Uterus (tissue), 3 donors: ENCODE measurements at regions not wholly inside any gene's neighbourhood (a gene's known extent, or its start where the extent isn't known, plus 50 kb on each side); places are given as distances from the start of the nearest gene placed in this dataset.

Experiments
- DNase-seq, 2 donors: peaks; one replicate each; pipeline ENCODE4 v3.0.0-alpha.2; 2019 to 2020
- H3K27ac ChIP-seq, 2 donors: fragments of 200-600 bp; sonication (generic); 1 replicate in 1 of 2; 2 replicates in 1 of 2; pipeline ENCODE4 v1.5.1; 2016 to 2018
- H3K27me3 ChIP-seq, 2 donors: fragments of 200-600 bp; sonication (generic); one replicate each; pipeline ENCODE4 v1.5.1; 2018 to 2019; ENCODE audit warnings: control low read depth in 1 of 2
- H3K36me3 ChIP-seq, 2 donors: fragments of 200-600 bp; sonication (generic); one replicate each; pipeline ENCODE4 v1.5.1; 2019; ENCODE audit warnings: control low read depth in 1 of 2
- H3K4me1 ChIP-seq, 2 donors: fragments of 200-600 bp; sonication (generic); one replicate each; pipeline ENCODE4 v1.5.1; 2018 to 2019; ENCODE audit warnings: control low read depth in 1 of 2
- H3K4me3 ChIP-seq, 2 donors: fragments of 200-600 bp; sonication (generic); 1 replicate in 1 of 2; 2 replicates in 1 of 2; pipeline ENCODE4 v1.5.1; 2018 to 2019; ENCODE audit warnings: mild to moderate bottlenecking in 1 of 2
- H3K9me3 ChIP-seq, 2 donors: fragments of 200-600 bp; sonication (generic); one replicate each; pipeline ENCODE4 v1.5.1; 2019; ENCODE audit warnings: control low read depth in 1 of 2
- POLR2A ChIP-seq, 2 donors: fragments of 450-650 bp; IDR thresholded peaks; one replicate each; pipeline ENCODE4 v1.6.1; 2016; ENCODE audit warnings: antibody characterized with exemption in 2 of 2, mild to moderate bottlenecking in 1 of 2, moderate library complexity in 1 of 2
- intact Hi-C: fragments of 100-400 bp; cut with DNase I; formaldehyde crosslinking; loops from one replicate; pipeline ENCODE4 v1.15.1; 2023; ENCODE audit warnings: low total_unique reads
- TF ChIP-seq, protein P1 (sequence below), 4 experiments: fragments of 200-600 bp in 2 of 4; fragments of 450-650 bp in 2 of 4; sonication (generic) in 2 of 4; IDR thresholded peaks; one replicate each; pipeline ENCODE4 v1.5.1; 2016 to 2019; ENCODE audit warnings: antibody characterized with exemption in 4 of 4, mild to moderate bottlenecking in 2 of 4, moderate library complexity in 1 of 4
- donor health status: DM: yes; HTN: yes; CAD: no.

DNA sequence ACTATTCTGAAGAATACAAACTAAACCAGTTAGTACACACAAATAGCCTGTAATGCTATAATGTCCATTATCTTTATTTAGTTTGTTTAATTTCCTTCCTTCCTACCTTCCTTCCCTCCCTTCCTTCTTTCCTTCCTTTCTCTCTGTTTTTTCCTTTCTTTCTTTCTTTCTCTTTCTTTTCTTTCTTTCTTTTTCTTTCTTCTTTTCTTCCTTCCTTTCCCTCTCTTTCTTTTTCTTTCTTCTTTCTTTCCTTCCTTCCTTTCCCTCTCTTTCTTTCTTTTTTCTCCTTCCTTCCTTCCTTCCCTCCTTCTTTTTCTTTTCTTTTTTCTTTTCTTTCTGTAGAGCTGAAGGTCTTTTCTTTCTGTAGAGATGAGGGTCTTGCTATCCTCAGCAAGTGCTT is 131.2 kb downstream of the TMEM30B start:
- intact Hi-C loops = no loop called here
- no peak for DNase-seq
- no peaks in the 10 kb centered on the region for H3K27me3 ChIP-seq
- H3K27ac ChIP-seq = no peak overlapping the region
- no peak overlapping the region for H3K4me3 ChIP-seq
- H3K36me3 ChIP-seq = no peaks in the 10 kb centered on the region
- no peaks in the 10 kb centered on the region for H3K9me3 ChIP-seq
- H3K4me1 ChIP-seq = no peaks in the 10 kb centered on the region
- TF ChIP-seq, protein P1, sequence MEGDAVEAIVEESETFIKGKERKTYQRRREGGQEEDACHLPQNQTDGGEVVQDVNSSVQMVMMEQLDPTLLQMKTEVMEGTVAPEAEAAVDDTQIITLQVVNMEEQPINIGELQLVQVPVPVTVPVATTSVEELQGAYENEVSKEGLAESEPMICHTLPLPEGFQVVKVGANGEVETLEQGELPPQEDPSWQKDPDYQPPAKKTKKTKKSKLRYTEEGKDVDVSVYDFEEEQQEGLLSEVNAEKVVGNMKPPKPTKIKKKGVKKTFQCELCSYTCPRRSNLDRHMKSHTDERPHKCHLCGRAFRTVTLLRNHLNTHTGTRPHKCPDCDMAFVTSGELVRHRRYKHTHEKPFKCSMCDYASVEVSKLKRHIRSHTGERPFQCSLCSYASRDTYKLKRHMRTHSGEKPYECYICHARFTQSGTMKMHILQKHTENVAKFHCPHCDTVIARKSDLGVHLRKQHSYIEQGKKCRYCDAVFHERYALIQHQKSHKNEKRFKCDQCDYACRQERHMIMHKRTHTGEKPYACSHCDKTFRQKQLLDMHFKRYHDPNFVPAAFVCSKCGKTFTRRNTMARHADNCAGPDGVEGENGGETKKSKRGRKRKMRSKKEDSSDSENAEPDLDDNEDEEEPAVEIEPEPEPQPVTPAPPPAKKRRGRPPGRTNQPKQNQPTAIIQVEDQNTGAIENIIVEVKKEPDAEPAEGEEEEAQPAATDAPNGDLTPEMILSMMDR (IDR thresholded peaks at IDR 0.05) = no peak
- no peak for TF ChIP-seq POLR2A (IDR thresholded peaks at IDR 0.05)

GRCh38 chr14:61148742-61149350 is 132.3 kb downstream of the TMEM30B start:
- no peaks in the 10 kb centered on the region for H3K27me3 ChIP-seq
- H3K4me1 ChIP-seq = no peaks in the 10 kb centered on the region
- no peak overlapping the region for H3K27ac ChIP-seq
- intact Hi-C loops = no loop called here
- H3K4me3 ChIP-seq = no peak overlapping the region
- H3K9me3 ChIP-seq = no peaks in the 10 kb centered on the region
- DNase-seq = no peak
- TF ChIP-seq, protein P1 (IDR thresholded peaks at IDR 0.05) = no peak
- no peak for TF ChIP-seq POLR2A (IDR thresholded peaks at IDR 0.05)
- no peaks in the 10 kb centered on the region for H3K36me3 ChIP-seq

GRCh38 chr14:61147831-61148549 is 133.1 kb downstream of the TMEM30B start:
- Histone ChIP-seq H3K4me3 (no peak overlapping the region), H3K4me1 (no peaks in the 10 kb centered on the region), H3K36me3 (no peaks in the 10 kb centered on the region), H3K27me3 (no peaks in the 10 kb centered on the region), H3K27ac (no peak overlapping the region), H3K9me3 (no peaks in the 10 kb centered on the region)
- DNase-seq = peak in 1 of 2 donors; percentile 24
- TF ChIP-seq, protein P1 (IDR thresholded peaks at IDR 0.05) = no peak
- no peak for TF ChIP-seq POLR2A (IDR thresholded peaks at IDR 0.05)
- intact Hi-C loops = no loop called here

GRCh38 chr14:61147381-61147821 is 133.7 kb downstream of the TMEM30B start:
- no peak for TF ChIP-seq POLR2A (IDR thresholded peaks at IDR 0.05)
- Histone ChIP-seq H3K4me3 (no peak overlapping the region), H3K9me3 (no peaks in the 10 kb centered on the region), H3K4me1 (no peaks in the 10 kb centered on the region), H3K27ac (no peak overlapping the region), H3K27me3 (no peaks in the 10 kb centered on the region), H3K36me3 (no peaks in the 10 kb centered on the region)
- intact Hi-C loops = no loop called here
- DNase-seq = no peak

GRCh38 chr14:61146899-61147298 is 134.2 kb downstream of the TMEM30B start:
- no peaks in the 10 kb centered on the region for H3K27me3 ChIP-seq
- intact Hi-C loops = no loop called here
- TF ChIP-seq, protein P1 (IDR thresholded peaks at IDR 0.05) = no peak
- TF ChIP-seq POLR2A (IDR thresholded peaks at IDR 0.05) = no peak
- no peak for DNase-seq
- no peaks in the 10 kb centered on the region for H3K9me3 ChIP-seq
- no peaks in the 10 kb centered on the region for H3K36me3 ChIP-seq
- H3K27ac ChIP-seq = no peak overlapping the region
- H3K4me3 ChIP-seq = no peak overlapping the region
- H3K4me1 ChIP-seq = no peaks in the 10 kb centered on the region
